ENCODE measurements at regions not wholly inside any gene's neighbourhood (a gene's known extent, or its start where the extent isn't known, plus 50 kb on each side); places are given as distances from the start of the nearest gene placed in this dataset.
"Not testable (repeated sequence)": the region's sequence is repeated elsewhere in the genome, so short reads cannot be mapped to it uniquely, and the experiment has no call there.

DNA sequence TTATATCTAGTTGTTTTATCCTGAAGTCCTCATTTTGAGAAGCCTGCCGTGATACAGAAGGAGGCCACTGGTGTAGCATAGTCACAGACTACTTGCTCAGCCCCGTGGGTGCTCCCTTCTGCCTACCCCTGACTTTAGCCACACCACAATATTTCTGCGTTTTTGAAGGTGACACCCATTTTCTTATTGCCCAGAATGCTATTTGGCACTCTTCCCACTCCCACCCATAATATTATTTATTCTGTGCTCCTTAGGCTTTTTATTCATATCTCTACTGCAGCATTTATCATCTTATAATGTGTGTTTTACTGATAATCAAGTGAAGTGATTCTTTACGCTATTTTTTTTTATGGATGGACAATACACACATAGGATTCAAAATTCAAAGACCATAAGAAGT, 107.3 kb downstream of the OR2B2 start (continued):
- TF ChIP-seq, protein P1, sequence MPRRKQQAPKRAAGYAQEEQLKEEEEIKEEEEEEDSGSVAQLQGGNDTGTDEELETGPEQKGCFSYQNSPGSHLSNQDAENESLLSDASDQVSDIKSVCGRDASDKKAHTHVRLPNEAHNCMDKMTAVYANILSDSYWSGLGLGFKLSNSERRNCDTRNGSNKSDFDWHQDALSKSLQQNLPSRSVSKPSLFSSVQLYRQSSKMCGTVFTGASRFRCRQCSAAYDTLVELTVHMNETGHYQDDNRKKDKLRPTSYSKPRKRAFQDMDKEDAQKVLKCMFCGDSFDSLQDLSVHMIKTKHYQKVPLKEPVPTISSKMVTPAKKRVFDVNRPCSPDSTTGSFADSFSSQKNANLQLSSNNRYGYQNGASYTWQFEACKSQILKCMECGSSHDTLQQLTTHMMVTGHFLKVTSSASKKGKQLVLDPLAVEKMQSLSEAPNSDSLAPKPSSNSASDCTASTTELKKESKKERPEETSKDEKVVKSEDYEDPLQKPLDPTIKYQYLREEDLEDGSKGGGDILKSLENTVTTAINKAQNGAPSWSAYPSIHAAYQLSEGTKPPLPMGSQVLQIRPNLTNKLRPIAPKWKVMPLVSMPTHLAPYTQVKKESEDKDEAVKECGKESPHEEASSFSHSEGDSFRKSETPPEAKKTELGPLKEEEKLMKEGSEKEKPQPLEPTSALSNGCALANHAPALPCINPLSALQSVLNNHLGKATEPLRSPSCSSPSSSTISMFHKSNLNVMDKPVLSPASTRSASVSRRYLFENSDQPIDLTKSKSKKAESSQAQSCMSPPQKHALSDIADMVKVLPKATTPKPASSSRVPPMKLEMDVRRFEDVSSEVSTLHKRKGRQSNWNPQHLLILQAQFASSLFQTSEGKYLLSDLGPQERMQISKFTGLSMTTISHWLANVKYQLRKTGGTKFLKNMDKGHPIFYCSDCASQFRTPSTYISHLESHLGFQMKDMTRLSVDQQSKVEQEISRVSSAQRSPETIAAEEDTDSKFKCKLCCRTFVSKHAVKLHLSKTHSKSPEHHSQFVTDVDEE (CRISPR knock-in tag; IDR thresholded peaks at IDR 0.05): no peak

DNA sequence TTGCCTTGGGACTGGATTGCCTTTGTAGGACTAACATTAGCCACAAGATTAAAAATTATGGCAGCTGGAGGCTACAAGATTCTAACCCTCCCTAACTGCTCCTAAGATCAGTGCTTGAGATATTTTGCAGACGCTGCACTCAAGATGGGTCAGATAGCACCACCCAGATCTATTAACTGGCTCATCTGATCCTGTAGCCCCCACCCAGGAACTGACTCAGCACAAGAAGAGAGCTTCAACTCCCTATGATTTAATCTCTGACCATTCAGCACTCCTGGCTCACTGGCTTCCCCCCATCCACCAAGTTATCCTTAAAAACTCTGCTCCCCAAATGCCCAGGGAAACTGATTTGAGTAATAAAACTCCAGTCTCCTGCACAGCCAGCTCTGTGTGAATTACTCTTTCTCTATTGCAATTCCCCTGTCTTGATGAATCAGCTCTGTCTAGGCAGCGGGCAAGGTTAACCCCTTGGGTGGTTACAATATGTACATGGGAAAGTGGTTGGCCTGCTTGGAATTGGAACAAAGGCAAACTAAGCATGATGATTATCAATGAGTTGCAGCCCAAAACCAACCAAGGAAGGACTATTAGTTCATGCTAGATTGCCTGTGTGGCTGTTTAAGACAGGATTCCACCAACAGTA, 111.3 kb downstream of the OR2B2 start:
- TF ChIP-seq CREB5 (CRISPR knock-in tag; IDR thresholded peaks at IDR 0.05; ENCODE audit: low read depth) (no peak), SNAI2 (CRISPR knock-in tag; IDR thresholded peaks at IDR 0.05) (no peak), ZFP30 (CRISPR knock-in tag; IDR thresholded peaks at IDR 0.05) (no peak), TOX (CRISPR knock-in tag; IDR thresholded peaks at IDR 0.05; ENCODE audit: borderline replicate concordance) (no peak), ZFP3 (CRISPR knock-in tag; IDR thresholded peaks at IDR 0.05) (no peak), TCF4 (CRISPR knock-in tag; IDR thresholded peaks at IDR 0.05; ENCODE audit: borderline replicate concordance) (no peak), ISL1 (CRISPR knock-in tag; IDR thresholded peaks at IDR 0.05) (no peak), BACH2 (CRISPR knock-in tag; IDR thresholded peaks at IDR 0.05; ENCODE audit: borderline replicate concordance) (no peak), ZC3H10 (CRISPR knock-in tag; IDR thresholded peaks at IDR 0.05) (no peak), OSR1 (CRISPR knock-in tag; IDR thresholded peaks at IDR 0.05) (no peak), RARB (CRISPR knock-in tag; IDR thresholded peaks at IDR 0.05) (no peak), ARNTL (CRISPR knock-in tag; IDR thresholded peaks at IDR 0.05; ENCODE audit: borderline replicate concordance, low read depth) (no peak), ZNF8 (CRISPR knock-in tag; IDR thresholded peaks at IDR 0.05) (no peak), PPARA (CRISPR knock-in tag; IDR thresholded peaks at IDR 0.05; ENCODE audit: borderline replicate concordance) (no peak)
- TF ChIP-seq, protein P1 (CRISPR knock-in tag; IDR thresholded peaks at IDR 0.05): no peak

DNA sequence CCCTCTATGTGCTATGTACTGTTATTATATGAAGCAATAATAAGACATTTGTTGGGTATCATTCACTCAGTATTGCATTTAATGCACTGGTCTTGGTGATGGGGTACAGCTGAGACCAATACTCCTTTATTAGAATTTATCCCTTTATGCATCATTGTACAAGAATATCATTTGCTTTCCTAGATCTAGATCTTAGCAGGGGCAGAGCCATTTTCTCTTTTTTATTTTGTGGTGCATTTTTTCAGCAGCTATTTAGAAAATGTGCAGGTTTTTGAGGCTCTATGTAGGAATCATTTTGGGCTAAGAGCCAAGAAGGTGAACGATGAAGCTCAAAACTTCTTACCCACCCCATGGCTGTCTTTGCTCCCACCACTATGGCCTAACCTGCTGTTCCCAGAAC, 114.2 kb downstream of the OR2B2 start:
- no peak for ATAC-seq
- TF ChIP-seq ZFP3 (CRISPR knock-in tag; IDR thresholded peaks at IDR 0.05) (no peak), ZNF565 (CRISPR knock-in tag; conservative IDR thresholded peaks at IDR 0.05; ENCODE audit: low read depth) (no peak), SNAI2 (CRISPR knock-in tag; IDR thresholded peaks at IDR 0.05) (no peak), TOX (CRISPR knock-in tag; IDR thresholded peaks at IDR 0.05; ENCODE audit: borderline replicate concordance) (no peak), ISL1 (CRISPR knock-in tag; IDR thresholded peaks at IDR 0.05) (no peak), POU6F1 (CRISPR knock-in tag; IDR thresholded peaks at IDR 0.05; ENCODE audit: borderline replicate concordance, low read depth) (no peak), CSDC2 (CRISPR knock-in tag; IDR thresholded peaks at IDR 0.05) (no peak), ESRRG (CRISPR knock-in tag; IDR thresholded peaks at IDR 0.05) (no peak), OSR1 (CRISPR knock-in tag; IDR thresholded peaks at IDR 0.05) (no peak), BACH2 (CRISPR knock-in tag; IDR thresholded peaks at IDR 0.05; ENCODE audit: borderline replicate concordance) (no peak), ZNF8 (CRISPR knock-in tag; IDR thresholded peaks at IDR 0.05) (no peak), ARNTL (CRISPR knock-in tag; IDR thresholded peaks at IDR 0.05; ENCODE audit: borderline replicate concordance, low read depth) (no peak), ZC3H10 (CRISPR knock-in tag; IDR thresholded peaks at IDR 0.05) (no peak), CREB5 (CRISPR knock-in tag; IDR thresholded peaks at IDR 0.05; ENCODE audit: low read depth) (no peak), PPARA (CRISPR knock-in tag; IDR thresholded peaks at IDR 0.05; ENCODE audit: borderline replicate concordance) (no peak)
- TF ChIP-seq, protein P2, sequence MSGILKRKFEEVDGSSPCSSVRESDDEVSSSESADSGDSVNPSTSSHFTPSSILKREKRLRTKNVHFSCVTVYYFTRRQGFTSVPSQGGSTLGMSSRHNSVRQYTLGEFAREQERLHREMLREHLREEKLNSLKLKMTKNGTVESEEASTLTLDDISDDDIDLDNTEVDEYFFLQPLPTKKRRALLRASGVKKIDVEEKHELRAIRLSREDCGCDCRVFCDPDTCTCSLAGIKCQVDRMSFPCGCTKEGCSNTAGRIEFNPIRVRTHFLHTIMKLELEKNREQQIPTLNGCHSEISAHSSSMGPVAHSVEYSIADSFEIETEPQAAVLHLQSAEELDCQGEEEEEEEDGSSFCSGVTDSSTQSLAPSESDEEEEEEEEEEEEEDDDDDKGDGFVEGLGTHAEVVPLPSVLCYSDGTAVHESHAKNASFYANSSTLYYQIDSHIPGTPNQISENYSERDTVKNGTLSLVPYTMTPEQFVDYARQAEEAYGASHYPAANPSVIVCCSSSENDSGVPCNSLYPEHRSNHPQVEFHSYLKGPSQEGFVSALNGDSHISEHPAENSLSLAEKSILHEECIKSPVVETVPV (CRISPR knock-in tag; IDR thresholded peaks at IDR 0.05): no peak

More for the DNA sequence above, 111.3 kb downstream of the OR2B2 start:
- no peak for ATAC-seq

DNA sequence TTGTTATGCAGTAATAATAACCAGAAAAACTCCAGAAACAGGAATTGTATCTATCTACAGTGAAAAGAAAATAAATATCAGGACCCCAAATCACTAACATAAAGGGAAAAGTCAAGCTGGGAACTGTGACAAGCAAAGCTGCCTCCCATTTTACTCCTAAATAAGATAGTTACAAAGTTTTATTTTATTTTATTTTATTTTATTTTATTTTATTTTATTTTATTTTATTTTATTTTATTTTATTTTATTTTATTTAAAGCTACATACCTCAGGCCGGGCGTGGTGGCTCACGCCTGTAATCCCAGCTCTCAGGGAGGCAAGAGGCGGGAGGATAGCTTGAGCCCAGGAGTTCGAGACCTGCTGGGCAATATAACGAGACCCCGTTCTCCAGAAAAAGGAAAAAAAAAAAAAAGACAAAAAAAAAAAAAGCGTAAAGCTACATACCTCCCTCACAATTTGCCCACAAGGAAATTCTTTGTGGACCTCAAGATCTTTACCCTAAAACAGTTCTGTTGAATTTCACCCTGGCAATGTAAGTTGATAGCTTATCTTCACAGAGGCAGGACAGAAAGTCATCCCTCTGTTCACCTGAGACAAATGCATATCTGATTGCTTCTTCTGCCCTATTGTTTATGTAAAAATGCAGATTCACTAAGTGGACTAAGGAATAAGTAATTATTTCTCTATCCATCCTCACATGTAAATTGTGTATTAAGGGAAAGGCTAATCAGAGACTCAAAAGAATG, 115.3 kb downstream of the OR2B2 start:
- ATAC-seq: not testable (repeated sequence)
